ENCODE measurements at regions not wholly inside any gene's neighbourhood (a gene's known extent, or its start where the extent isn't known, plus 50 kb on each side); places are given as distances from the start of the nearest gene placed in this dataset.

- H3K4me3 ChIP-seq (ENCODE audit: low read depth, low read length): no peak overlapping the region
- in situ Hi-C loops (cut with HindIII; ENCODE audit: low sequenced_read_pairs): no loop called here
- no peak for DNase-seq (ENCODE audit: low read depth)
- TF ChIP-seq CTCF (IDR thresholded peaks at IDR 0.05; ENCODE audit: low read depth, low read length, missing control alignments): no peak
Observed at GRCh38 chr20:40808936-40809335, 119.9 kb upstream of the MAFB start.

- no peak for DNase-seq (ENCODE audit: low read depth)
- no peak for TF ChIP-seq CTCF (IDR thresholded peaks at IDR 0.05; ENCODE audit: low read depth, low read length, missing control alignments)
- in situ Hi-C loops (cut with HindIII; ENCODE audit: low sequenced_read_pairs): no loop called here
- no peak overlapping the region for H3K4me3 ChIP-seq (ENCODE audit: low read depth, low read length)
Observed at GRCh38 chr20:40809361-40809760, 120.3 kb upstream of the MAFB start.

- no peak for DNase-seq (ENCODE audit: low read depth)
- no peak overlapping the region for H3K4me3 ChIP-seq (ENCODE audit: low read depth, low read length)
- no peak for TF ChIP-seq CTCF (IDR thresholded peaks at IDR 0.05; ENCODE audit: low read depth, low read length, missing control alignments)
- in situ Hi-C loops (cut with HindIII; ENCODE audit: low sequenced_read_pairs): no loop called here
Observed at GRCh38 chr20:40810332-40811000, 121.4 kb upstream of the MAFB start.

GRCh38 chr20:40811004-40811403 is 122.0 kb upstream of the MAFB start:
- TF ChIP-seq CTCF (IDR thresholded peaks at IDR 0.05; ENCODE audit: low read depth, low read length, missing control alignments): no peak
- DNase-seq (ENCODE audit: low read depth): no peak
- in situ Hi-C loops (cut with HindIII; ENCODE audit: low sequenced_read_pairs): no loop called here
- H3K4me3 ChIP-seq (ENCODE audit: low read depth, low read length): no peak overlapping the region

- TF ChIP-seq CTCF (IDR thresholded peaks at IDR 0.05; ENCODE audit: low read depth, low read length, missing control alignments): no peak
- H3K4me3 ChIP-seq (ENCODE audit: low read depth, low read length): no peak overlapping the region
- in situ Hi-C loops (cut with HindIII; ENCODE audit: low sequenced_read_pairs): no loop called here
- DNase-seq (ENCODE audit: low read depth): no peak
Observed at GRCh38 chr20:40811660-40812414, 122.8 kb upstream of the MAFB start.

GRCh38 chr20:40812415-40812925 is 123.4 kb upstream of the MAFB start:
- in situ Hi-C loops (cut with HindIII; ENCODE audit: low sequenced_read_pairs): no loop called here

More at GRCh38 chr20:40812415-40812925, 123.4 kb upstream of the MAFB start:
- no peak for TF ChIP-seq CTCF (IDR thresholded peaks at IDR 0.05; ENCODE audit: low read depth, low read length, missing control alignments)
- H3K4me3 ChIP-seq (ENCODE audit: low read depth, low read length): no peak overlapping the region
- DNase-seq (ENCODE audit: low read depth): no peak
